ENCODE measurements at regions not wholly inside any gene's neighbourhood (a gene's known extent, or its start where the extent isn't known, plus 50 kb on each side); places are given as distances from the start of the nearest gene placed in this dataset.

- POLR2A ChIA-PET (ENCODE audit: partially characterized antibody), result no interaction called here
- WGBS, 2 experiments (ENCODE audit: extremely low coverage in 1 of 2, insufficient coverage in 1 of 2, insufficient read length in 1 of 2, insufficient replicate concordance in 2 of 2, low coverage in 1 of 2, low lambda C conversion rate in 2 of 2, missing lambda C conversion rate in 1 of 2), result 93% methylated on average over 7 of the region's 8 CpGs; no CpG with 5 or more reads in 1 of the 2 experiments
- TF ChIP-seq BCL11A (IDR thresholded peaks at IDR 0.05; ENCODE audit: low read depth in 2 of 2, low read length in 2 of 2) (no peak), POU5F1 (IDR thresholded peaks at IDR 0.05; ENCODE audit: low read depth, low read length) (no peak), YY1 (IDR thresholded peaks at IDR 0.05; ENCODE audit: low read depth, low read length) (no peak), POLR2AphosphoS5 (IDR thresholded peaks at IDR 0.05; ENCODE audit: low read depth, low read length) (no peak), JUN (IDR thresholded peaks at IDR 0.05; ENCODE audit: low read depth, low read length) (no peak), GTF2F1 (IDR thresholded peaks at IDR 0.05; ENCODE audit: borderline replicate concordance, low read depth, low read length) (no peak), RXRA (IDR thresholded peaks at IDR 0.05; ENCODE audit: insufficient read depth, low read depth, low read length) (no peak), JUND (IDR thresholded peaks at IDR 0.05; ENCODE audit: low read length) (no peak), CHD1 (IDR thresholded peaks at IDR 0.05; ENCODE audit: low read depth, low read length) (no peak), POLR2A (IDR thresholded peaks at IDR 0.05; ENCODE audit: control extremely low read depth in 1 of 2, low read depth in 2 of 2, low read length in 2 of 2) (no peak), RFX5 (IDR thresholded peaks at IDR 0.05; ENCODE audit: borderline replicate concordance, low read depth, low read length) (no peak), NRF1 (IDR thresholded peaks at IDR 0.05; ENCODE audit: low read depth, low read length) (no peak), TBP (IDR thresholded peaks at IDR 0.05; ENCODE audit: low read depth, low read length) (no peak), RNF2 (IDR thresholded peaks at IDR 0.05; ENCODE audit: borderline replicate concordance, low read depth, low read length, missing control alignments, poor library complexity, severe bottlenecking) (no peak), TEAD4 (IDR thresholded peaks at IDR 0.05; ENCODE audit: low read depth, low read length) (no peak), CREB1 (IDR thresholded peaks at IDR 0.05) (no peak)
- TF ChIP-seq, protein P1, sequence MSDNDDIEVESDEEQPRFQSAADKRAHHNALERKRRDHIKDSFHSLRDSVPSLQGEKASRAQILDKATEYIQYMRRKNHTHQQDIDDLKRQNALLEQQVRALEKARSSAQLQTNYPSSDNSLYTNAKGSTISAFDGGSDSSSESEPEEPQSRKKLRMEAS (IDR thresholded peaks at IDR 0.05), result no peak
Observed at GRCh38 chr5:25090275-25090674, 445.5 kb upstream of the CDH10 start.

More at GRCh38 chr5:25090275-25090674, 445.5 kb upstream of the CDH10 start:
- Histone ChIP-seq H4K8ac (ENCODE audit: extremely low read depth, insufficient read depth, low read length) (no peak overlapping the region), H3K27me3 (replicated peaks in 1 of 4; ENCODE audit: control insufficient read depth in 3 of 4, extremely low read depth in 1 of 4, insufficient read depth in 3 of 4, low read length in 3 of 4) (no peaks in the 10 kb centered on the region), H4K20me1 (replicated peaks in 1 of 2; ENCODE audit: control insufficient read depth in 1 of 2, insufficient read depth in 2 of 2, low read length in 2 of 2) (no peaks in the 10 kb centered on the region), H3K4me3 (ENCODE audit: extremely low read depth in 1 of 4, insufficient read depth in 2 of 4, low read depth in 3 of 4, low read length in 4 of 4) (no peak overlapping the region), H3K9me3 (ENCODE audit: insufficient read depth in 2 of 2, low read depth in 1 of 2, low read length in 1 of 2) (no peaks in the 10 kb centered on the region), H3K4ac (replicated peaks; ENCODE audit: insufficient read length, low read depth, low read length) (no peak overlapping the region), H2AK5ac (ENCODE audit: low read depth, low read length) (no peak overlapping the region), H3K23me2 (ENCODE audit: low read depth, low read length) (no peaks in the 10 kb centered on the region), H3K23ac (ENCODE audit: insufficient read length) (no peak overlapping the region), H3K4me2 (ENCODE audit: insufficient read depth in 1 of 2, low read depth in 2 of 2, low read length in 2 of 2) (no peak overlapping the region), H2BK120ac (replicated peaks; ENCODE audit: low read depth, low read length) (no peak overlapping the region), H4K91ac (replicated peaks; ENCODE audit: insufficient read length, low read length) (no peak overlapping the region), H3K4me1 (replicated peaks in 1 of 4; ENCODE audit: control insufficient read depth in 3 of 4, insufficient read depth in 4 of 4, low read length in 3 of 4) (no peaks in the 10 kb centered on the region), H3K27ac (ENCODE audit: low read depth, low read length) (no peak overlapping the region), H3K18ac (ENCODE audit: extremely low read depth, low read length) (no peak overlapping the region), H2BK15ac (ENCODE audit: low read length) (no peak overlapping the region), H2BK5ac (ENCODE audit: low read depth, low read length) (no peak overlapping the region), H2BK12ac (ENCODE audit: low read depth, low read length) (no peak overlapping the region), H3K79me2 (ENCODE audit: control insufficient read depth in 1 of 2, insufficient read depth in 2 of 2, low read length in 2 of 2) (no peaks in the 10 kb centered on the region), H3K9ac (replicated peaks in 1 of 4; ENCODE audit: extremely low read depth in 1 of 4, low read depth in 3 of 4, low read length in 3 of 4) (no peak overlapping the region), H3K36me3 (ENCODE audit: control insufficient read depth in 2 of 4, insufficient read depth in 4 of 4, low read length in 3 of 4) (no peaks in the 10 kb centered on the region), H3K56ac (replicated peaks; ENCODE audit: insufficient read length, low read depth, low read length) (no peak overlapping the region), H2BK20ac (ENCODE audit: low read length) (no peak overlapping the region), H3K14ac (ENCODE audit: insufficient read length) (no peak overlapping the region), H4K5ac (ENCODE audit: insufficient read length, low read depth, low read length) (no peak overlapping the region), H2AFZ (ENCODE audit: low read length) (no peak overlapping the region), H3K79me1 (ENCODE audit: low read depth, low read length) (no peaks in the 10 kb centered on the region)
- DNase-seq (ENCODE audit: low read depth in 1 of 2, low spot score in 2 of 2) (no peak), FAIRE-seq (no peak)
- CTCF ChIA-PET (ENCODE audit: partially characterized antibody), result interaction anchor here (0.6 kb wide), 1 partner anchor 933 kb away, joined by 3 read pairs; no protein-coding TSS in a partner anchor

Data from H1 (cell line).